GM12878 (cell line): ENCODE measurements at regions not wholly inside any gene's neighbourhood (a gene's known extent, or its start where the extent isn't known, plus 50 kb on each side); places are given as distances from the start of the nearest gene placed in this dataset.

Source experiments
- ATAC-seq: fragments of 200-7000 bp; cut with Tn5 transposase; 3 replicates; pipeline ENCODE4 v1.9.1; 2020; ENCODE audit warnings: mild to moderate bottlenecking, moderate library complexity
- BruUV-seq: library from RNA; stranded (reverse); fragments of 400-500 nt; replicated peaks from 2 replicates; lab custom pipeline; 2021; lab: Mats Ljungman, UMichigan
- CTCF ChIA-PET: fragments of 300-600 bp; sonication (Branson Sonifier 250); formaldehyde crosslinking; extraction: SDS; loops from one replicate; lab custom pipeline; 2021; ENCODE audit warnings: inconsistent platforms; lab: Yijun Ruan, JAX
- POLR2A ChIA-PET: fragments of 350-600 bp; formaldehyde crosslinking; extraction: SDS; loops from one replicate; lab custom pipeline; 2021; ENCODE audit warnings: inconsistent platforms; lab: Charles Lee
- RAD21 ChIA-PET: fragments of 300-600 bp; sonication (Branson Sonifier 250); formaldehyde crosslinking; loops from one replicate; lab custom pipeline; 2023; ENCODE audit warnings: antibody characterized with exemption; ENCODE audit not compliant: unreplicated experiment; lab: Charles Lee
- SMC1A ChIA-PET: fragments of 300-600 bp; sonication (Branson Sonifier 250); formaldehyde crosslinking; loops from one replicate; lab custom pipeline; 2023; ENCODE audit not compliant: unreplicated experiment, uncharacterized antibody; lab: Charles Lee
- DNase-seq: peaks from one replicate; pipeline ENCODE4 v3.0.0-alpha.2; 2011; ENCODE audit warnings: low read depth, low spot score
- FAIRE-seq: peaks from 3 replicates; lab custom pipeline; 2011; peaks lifted over from hg19 to GRCh38; lab: Jason Lieb, UNC
- H2AFZ ChIP-seq: 2 replicates; pipeline ENCODE4 v1.6.0; 2011; ENCODE audit warnings: low read depth, low read length, control low read depth; ENCODE audit not compliant: control insufficient read depth
- H3K27ac ChIP-seq: 2 replicates; pipeline ENCODE4 v1.5.1; 2011; ENCODE audit warnings: control low read depth; ENCODE audit not compliant: control insufficient read depth, insufficient read depth
- H3K27me3 ChIP-seq, 2 experiments: replicated peaks in 1 of 2; 2 replicates each; pipeline versions ENCODE4 v1.6.0 to v1.6.1; 2011; ENCODE audit warnings: low read length in 1 of 2; ENCODE audit not compliant: control insufficient read depth in 2 of 2, insufficient read depth in 2 of 2
- H3K36me3 ChIP-seq, 2 experiments: 2 replicates each; pipeline ENCODE4 v1.5.1; 2011; ENCODE audit warnings: low read length in 1 of 2; ENCODE audit not compliant: control insufficient read depth in 2 of 2, insufficient read depth in 2 of 2
- H3K4me1 ChIP-seq: 2 replicates; pipeline ENCODE4 v1.6.1; 2011; ENCODE audit warnings: mild to moderate bottlenecking, low read length, moderate library complexity, mixed read lengths; ENCODE audit not compliant: control insufficient read depth, insufficient read depth
- H3K4me2 ChIP-seq: 2 replicates; pipeline ENCODE4 v1.6.0; 2011; ENCODE audit warnings: control low read depth; ENCODE audit not compliant: control insufficient read depth, insufficient read depth
- H3K4me3 ChIP-seq: fragments of 200-600 bp; sonication (generic); 2 replicates; pipeline ENCODE4 v1.5.1; 2016
- H3K79me2 ChIP-seq: 2 replicates; pipeline ENCODE4 v1.6.0; 2011; ENCODE audit warnings: low read length; ENCODE audit not compliant: control insufficient read depth, insufficient read depth
- H3K9ac ChIP-seq: 2 replicates; pipeline ENCODE4 v1.8.0; 2011; ENCODE audit warnings: low read length, control low read depth, mixed read lengths; ENCODE audit not compliant: control insufficient read depth, insufficient read depth
- H3K9me3 ChIP-seq: replicated peaks from 3 replicates; pipeline ENCODE4 v1.5.1; 2011; ENCODE audit warnings: mild to moderate bottlenecking, low read length; ENCODE audit not compliant: control insufficient read depth, insufficient read depth
- H4K20me1 ChIP-seq: 2 replicates; pipeline ENCODE4 v1.6.0; 2011; ENCODE audit not compliant: control insufficient read depth, insufficient read depth
- ELK1 ChIP-seq: IDR thresholded peaks from 2 replicates; pipeline ENCODE4 v1.6.1; 2012; ENCODE audit warnings: low read depth, low read length, improper control_type of control experiment
- FOXM1 ChIP-seq: IDR thresholded peaks from 2 replicates; pipeline ENCODE4 v1.6.1; 2012; ENCODE audit warnings: low read depth, mild to moderate bottlenecking, inconsistent platforms, low read length, moderate library complexity
- IKZF2 ChIP-seq, 2 experiments: fragments of 450-650 bp; IDR thresholded peaks; 2 replicates each; pipeline ENCODE4 v1.6.1; 2017; ENCODE audit warnings: mild to moderate bottlenecking in 2 of 2, moderate library complexity in 2 of 2
- PAX5 ChIP-seq: IDR thresholded peaks from 2 replicates; pipeline ENCODE4 v1.6.1; 2011; ENCODE audit warnings: low read depth, low read length, borderline replicate concordance
- RB1 ChIP-seq: fragments of 450-650 bp; formaldehyde crosslinking; IDR thresholded peaks from 2 replicates; pipeline ENCODE4 v1.6.1; 2017; ENCODE audit warnings: mild to moderate bottlenecking, borderline replicate concordance
- RFX5 ChIP-seq: IDR thresholded peaks from 2 replicates; pipeline ENCODE4 v1.6.1; 2011; ENCODE audit warnings: low read depth, low read length, improper control_type of control experiment
- SIX5 ChIP-seq: IDR thresholded peaks from 2 replicates; pipeline ENCODE4 v1.6.1; 2011; ENCODE audit warnings: mild to moderate bottlenecking, low read depth, low read length, moderate library complexity; ENCODE audit not compliant: severe bottlenecking
- TAF1 ChIP-seq: IDR thresholded peaks from 2 replicates; pipeline ENCODE4 v1.6.1; 2011; ENCODE audit warnings: mild to moderate bottlenecking, low read depth, low read length, borderline replicate concordance
- WGBS: methylation state at CpG from one replicate; pipeline ENCODE4 v1.1.6; 2016; ENCODE audit warnings: low lambda C conversion rate; ENCODE audit not compliant: insufficient replicate concordance, insufficient coverage; ENCODE audit errors: missing lambda C conversion rate; 5-methylcytosine and 5-hydroxymethylcytosine counted together
- in situ Hi-C: fragments of 300-500 bp; cut with MboI; formaldehyde crosslinking; loops from 9 replicates; pipeline ENCODE4 v1.14.3; 2018; ENCODE audit warnings: mixed read lengths
- intact Hi-C: fragments of 100-400 bp; cut with micrococcal nuclease; formaldehyde crosslinking; loops from one replicate; pipeline ENCODE4 v1.14.2; 2022; ENCODE audit not compliant: unreplicated experiment
- TF ChIP-seq, protein P1 (sequence below): fragments of 150-350 bp; IDR thresholded peaks from 2 replicates; pipeline ENCODE4 v1.6.1; 2016; ENCODE audit warnings: low read depth, low read length
- TF ChIP-seq, protein P2 (sequence below): IDR thresholded peaks from 2 replicates; pipeline ENCODE4 v1.6.1; 2012; ENCODE audit warnings: low read depth, low read length, improper control_type of control experiment

GRCh38 chr10:44805466-44806210 is 105.5 kb upstream of the TMEM72 start:
- Histone ChIP-seq H3K79me2 (no peaks in the 10 kb centered on the region), H3K4me1 (no peaks in the 10 kb centered on the region), H3K27ac (no peak overlapping the region), H3K36me3 (no peaks in the 10 kb centered on the region), H3K27me3 (peaks cover 0 to 3% of the 10 kb centered on the region in 2 experiments; a peak in 2 of 4 replicates), H3K9me3 (no peaks in the 10 kb centered on the region), H3K4me3 (no peak overlapping the region), H2AFZ (no peak overlapping the region), H3K4me2 (no peak overlapping the region), H4K20me1 (no peaks in the 10 kb centered on the region), H3K9ac (no peak overlapping the region)
- 25% methylated on average over 6 of the region's 6 CpGs for WGBS
- DNase-seq: no peak
- TF ChIP-seq ELK1 (no peak), PAX5 (0 out of 2 replicates have a peak, but pooled peaks have one; percentile 10)
- POLR2A ChIA-PET: no interaction called here
- CTCF ChIA-PET: interaction anchor here (1.1 kb wide), 1 partner anchor 196 kb away, joined by 3 read pairs; no protein-coding TSS in a partner anchor
- intact Hi-C loops: no loop called here
- RAD21 ChIA-PET: interaction anchor here (0.6 to 1.5 kb wide), 2 partner anchors 11 to 1461 kb away, joined by 3 read pairs; no protein-coding TSS in a partner anchor
- SMC1A ChIA-PET: no interaction called here
- ATAC-seq: 0 out of 3 replicates have a peak, but pooled peaks have one; percentile 23
- in situ Hi-C loops: no loop called here
- BruUV-seq: no TSS peak
- FAIRE-seq: no peak

DNA sequence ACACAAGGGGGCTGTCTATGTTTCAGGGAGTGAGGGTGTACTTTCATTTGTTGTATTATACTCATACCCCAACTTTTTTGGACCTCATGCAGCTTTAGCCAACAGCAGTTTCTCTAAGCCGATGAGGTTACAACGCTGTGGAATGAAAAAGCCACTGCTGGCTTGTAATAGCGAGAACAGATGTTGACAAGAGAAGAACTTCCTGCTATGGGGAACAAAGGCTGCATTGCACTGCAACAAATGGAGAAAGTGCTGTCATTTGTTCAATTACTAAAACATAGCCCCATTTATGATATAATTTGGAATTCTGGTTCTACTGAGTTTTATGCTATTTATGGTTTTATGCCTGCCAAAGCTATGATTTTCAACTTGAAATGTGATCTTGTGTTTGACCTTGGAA is 104.2 kb upstream of the TMEM72 start:
- ChIA-PET CTCF (interaction anchor here (1.1 kb wide), 1 partner anchor 195 kb away, joined by 3 read pairs; no protein-coding TSS in a partner anchor), SMC1A (interaction anchor here (1.0 kb wide), 1 partner anchor 210 kb away, joined by 3 read pairs; no protein-coding TSS in a partner anchor), POLR2A (no interaction called here), RAD21 (no interaction called here)
- FAIRE-seq (no peak), ATAC-seq (no peak), DNase-seq (no peak)
- Histone ChIP-seq H3K27me3 (peaks cover 0 to 3% of the 10 kb centered on the region in 2 experiments; a peak in 2 of 4 replicates), H3K36me3 (no peaks in the 10 kb centered on the region), H3K9ac (no peak overlapping the region), H3K4me3 (no peak overlapping the region), H2AFZ (no peak overlapping the region), H4K20me1 (no peaks in the 10 kb centered on the region), H3K79me2 (no peaks in the 10 kb centered on the region), H3K9me3 (no peaks in the 10 kb centered on the region), H3K27ac (no peak overlapping the region), H3K4me2 (no peak overlapping the region), H3K4me1 (no peaks in the 10 kb centered on the region)
- WGBS: 14% methylated on average over 3 of the region's 3 CpGs
- no TSS peak for BruUV-seq
- in situ Hi-C loops (no loop called here), intact Hi-C loops (no loop called here)
- TF ChIP-seq TAF1: no peak
- TF ChIP-seq, protein P1, sequence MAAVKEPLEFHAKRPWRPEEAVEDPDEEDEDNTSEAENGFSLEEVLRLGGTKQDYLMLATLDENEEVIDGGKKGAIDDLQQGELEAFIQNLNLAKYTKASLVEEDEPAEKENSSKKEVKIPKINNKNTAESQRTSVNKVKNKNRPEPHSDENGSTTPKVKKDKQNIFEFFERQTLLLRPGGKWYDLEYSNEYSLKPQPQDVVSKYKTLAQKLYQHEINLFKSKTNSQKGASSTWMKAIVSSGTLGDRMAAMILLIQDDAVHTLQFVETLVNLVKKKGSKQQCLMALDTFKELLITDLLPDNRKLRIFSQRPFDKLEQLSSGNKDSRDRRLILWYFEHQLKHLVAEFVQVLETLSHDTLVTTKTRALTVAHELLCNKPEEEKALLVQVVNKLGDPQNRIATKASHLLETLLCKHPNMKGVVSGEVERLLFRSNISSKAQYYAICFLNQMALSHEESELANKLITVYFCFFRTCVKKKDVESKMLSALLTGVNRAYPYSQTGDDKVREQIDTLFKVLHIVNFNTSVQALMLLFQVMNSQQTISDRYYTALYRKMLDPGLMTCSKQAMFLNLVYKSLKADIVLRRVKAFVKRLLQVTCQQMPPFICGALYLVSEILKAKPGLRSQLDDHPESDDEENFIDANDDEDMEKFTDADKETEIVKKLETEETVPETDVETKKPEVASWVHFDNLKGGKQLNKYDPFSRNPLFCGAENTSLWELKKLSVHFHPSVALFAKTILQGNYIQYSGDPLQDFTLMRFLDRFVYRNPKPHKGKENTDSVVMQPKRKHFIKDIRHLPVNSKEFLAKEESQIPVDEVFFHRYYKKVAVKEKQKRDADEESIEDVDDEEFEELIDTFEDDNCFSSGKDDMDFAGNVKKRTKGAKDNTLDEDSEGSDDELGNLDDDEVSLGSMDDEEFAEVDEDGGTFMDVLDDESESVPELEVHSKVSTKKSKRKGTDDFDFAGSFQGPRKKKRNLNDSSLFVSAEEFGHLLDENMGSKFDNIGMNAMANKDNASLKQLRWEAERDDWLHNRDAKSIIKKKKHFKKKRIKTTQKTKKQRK: no peak
- TF ChIP-seq RFX5: no peak
- no peak for TF ChIP-seq RB1
- TF ChIP-seq FOXM1: no peak
- TF ChIP-seq SIX5: no peak
- TF ChIP-seq IKZF2 (IDR thresholded peaks at IDR 0.05): no peak
- TF ChIP-seq, protein P2, sequence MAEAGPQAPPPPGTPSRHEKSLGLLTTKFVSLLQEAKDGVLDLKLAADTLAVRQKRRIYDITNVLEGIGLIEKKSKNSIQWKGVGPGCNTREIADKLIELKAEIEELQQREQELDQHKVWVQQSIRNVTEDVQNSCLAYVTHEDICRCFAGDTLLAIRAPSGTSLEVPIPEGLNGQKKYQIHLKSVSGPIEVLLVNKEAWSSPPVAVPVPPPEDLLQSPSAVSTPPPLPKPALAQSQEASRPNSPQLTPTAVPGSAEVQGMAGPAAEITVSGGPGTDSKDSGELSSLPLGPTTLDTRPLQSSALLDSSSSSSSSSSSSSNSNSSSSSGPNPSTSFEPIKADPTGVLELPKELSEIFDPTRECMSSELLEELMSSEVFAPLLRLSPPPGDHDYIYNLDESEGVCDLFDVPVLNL: no peak
